ENCODE measurements at regions not wholly inside any gene's neighbourhood (a gene's known extent, or its start where the extent isn't known, plus 50 kb on each side); places are given as distances from the start of the nearest gene placed in this dataset.

- DNase-seq (ENCODE audit: low spot score) = no peak
These were observed 153.2 kb upstream of the RPL34 start for GRCh38 chr4:108466936-108467902.

GRCh38 chr4:108465886-108466500, 154.4 kb upstream of the RPL34 start:
- TF ChIP-seq EZH2phosphoT487 (IDR thresholded peaks at IDR 0.05; ENCODE audit: borderline replicate concordance, low read depth, low read length) (no peak), CTCF (conservative IDR thresholded peaks at IDR 0.05; ENCODE audit: low read length) (no peak)
- no TSS peak for BruUV-seq (replicated peaks)
- no peak for DNase-seq (ENCODE audit: low spot score)
- Histone ChIP-seq H3K4me3 (ENCODE audit: low read depth, low read length, poor library complexity, severe bottlenecking) (no peak overlapping the region), H3K4me2 (ENCODE audit: low read length) (no peak overlapping the region), H3K9me2 (ENCODE audit: insufficient read depth, low read length) (no peaks in the 10 kb centered on the region), H2AFZ (ENCODE audit: low read length) (no peak overlapping the region), H3K9me3 (ENCODE audit: low read length) (no peaks in the 10 kb centered on the region), H3K4me1 (ENCODE audit: insufficient read depth, low read length, poor library complexity, severe bottlenecking) (no peaks in the 10 kb centered on the region), H3K36me3 (ENCODE audit: insufficient read depth, low read length) (no peaks in the 10 kb centered on the region), H3K27ac (ENCODE audit: low read depth, low read length, poor library complexity, severe bottlenecking) (no peak overlapping the region), H3K79me2 (ENCODE audit: insufficient read depth, low read depth, low read length) (no peaks in the 10 kb centered on the region), H4K20me1 (ENCODE audit: insufficient read depth, low read length) (no peaks in the 10 kb centered on the region)
- ChIA-PET POLR2A (interaction anchor here (0.6 to 1.4 kb wide), 2 partner anchors 12 to 106 kb away, joined by 3 to 4 read pairs; no protein-coding TSS in a partner anchor), CTCF (ENCODE audit: unreplicated experiment) (no interaction called here)
- intact Hi-C loops (cut with micrococcal nuclease; ENCODE audit: unreplicated experiment) = no loop called here

More at GRCh38 chr4:108466936-108467902, 153.2 kb upstream of the RPL34 start:
- BruUV-seq (replicated peaks) = no TSS peak
- ChIA-PET POLR2A (interaction anchor here (0.6 to 1.4 kb wide), 3 partner anchors 11 to 651 kb away, joined by 3 to 4 read pairs (median 4); no protein-coding TSS in a partner anchor), CTCF (ENCODE audit: unreplicated experiment) (no interaction called here)
- Histone ChIP-seq H3K9me2 (ENCODE audit: insufficient read depth, low read length) (no peaks in the 10 kb centered on the region), H4K20me1 (ENCODE audit: insufficient read depth, low read length) (no peaks in the 10 kb centered on the region), H3K4me2 (ENCODE audit: low read length) (no peak overlapping the region), H3K27ac (ENCODE audit: low read depth, low read length, poor library complexity, severe bottlenecking) (no peak overlapping the region), H2AFZ (ENCODE audit: low read length) (no peak overlapping the region), H3K4me1 (ENCODE audit: insufficient read depth, low read length, poor library complexity, severe bottlenecking) (no peaks in the 10 kb centered on the region), H3K4me3 (ENCODE audit: low read depth, low read length, poor library complexity, severe bottlenecking) (no peak overlapping the region), H3K9me3 (ENCODE audit: low read length) (no peaks in the 10 kb centered on the region), H3K79me2 (ENCODE audit: insufficient read depth, low read depth, low read length) (no peaks in the 10 kb centered on the region), H3K36me3 (ENCODE audit: insufficient read depth, low read length) (no peaks in the 10 kb centered on the region)
- intact Hi-C loops (cut with micrococcal nuclease; ENCODE audit: unreplicated experiment) = no loop called here
- TF ChIP-seq CTCF (conservative IDR thresholded peaks at IDR 0.05; ENCODE audit: low read length) (no peak), EZH2phosphoT487 (IDR thresholded peaks at IDR 0.05; ENCODE audit: borderline replicate concordance, low read depth, low read length) (no peak)

Measured in OCI-LY7 (cell line).